ENCODE measurements at regions not wholly inside any gene's neighbourhood (a gene's known extent, or its start where the extent isn't known, plus 50 kb on each side); places are given as distances from the start of the nearest gene placed in this dataset.
"Not testable (repeated sequence)": the region's sequence is repeated elsewhere in the genome, so short reads cannot be mapped to it uniquely, and the experiment has no call there.

GRCh38 chr2:138906549-138906948 lies 126.4 kb upstream of the NXPH2 start:
- intact Hi-C loops (cut with micrococcal nuclease) = no loop called here
- Mint-ChIP-seq H3K4me3 (no peak overlapping the region), H3K36me3 (ENCODE audit: low read depth) (no peaks in the 10 kb centered on the region), H3K9me3 (peaks cover 2% of the 10 kb centered on the region), H3K27ac (no peak overlapping the region), H3K27me3 (ENCODE audit: low read depth) (no peaks in the 10 kb centered on the region), H3K4me1 (ENCODE audit: low read depth) (no peaks in the 10 kb centered on the region)
- DNase-seq = no peak
- CTCF ChIA-PET = no interaction called here

GRCh38 chr2:138902239-138902871 lies 122.2 kb upstream of the NXPH2 start:
- Mint-ChIP-seq H3K27ac (no peak overlapping the region), H3K9me3 (no peaks in the 10 kb centered on the region), H3K36me3 (ENCODE audit: low read depth) (no peaks in the 10 kb centered on the region), H3K4me3 (no peak overlapping the region), H3K27me3 (ENCODE audit: low read depth) (no peaks in the 10 kb centered on the region), H3K4me1 (ENCODE audit: low read depth) (no peaks in the 10 kb centered on the region)
- intact Hi-C loops (cut with micrococcal nuclease) = no loop called here
- no peak for DNase-seq
- CTCF ChIA-PET = no interaction called here

DNA sequence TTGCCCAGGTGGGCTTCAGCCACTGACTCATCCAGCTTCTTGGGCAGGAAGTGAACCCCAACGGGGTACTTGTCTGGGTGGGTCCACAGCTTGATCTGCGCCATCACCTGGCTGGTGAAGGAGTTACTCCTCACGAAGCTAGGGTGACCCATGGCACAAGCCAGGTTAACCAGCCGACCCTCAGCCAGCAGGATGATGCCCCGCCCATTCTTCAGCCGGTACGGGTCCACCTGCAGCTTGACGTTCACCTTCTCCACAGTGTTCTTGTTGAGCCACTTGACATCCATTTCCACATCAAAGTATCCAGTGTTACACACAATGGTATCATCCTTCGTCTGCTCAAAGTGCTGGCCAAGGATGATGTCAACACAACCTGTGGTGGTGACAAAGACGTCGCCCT lies 121.3 kb upstream of the NXPH2 start:
- no peak for DNase-seq
- intact Hi-C loops (cut with micrococcal nuclease) = no loop called here
- no peaks in the 10 kb centered on the region for H3K4me1 Mint-ChIP-seq (ENCODE audit: low read depth)
- no peaks in the 10 kb centered on the region for H3K27me3 Mint-ChIP-seq (ENCODE audit: low read depth)
- H3K36me3 Mint-ChIP-seq (ENCODE audit: low read depth) = no peaks in the 10 kb centered on the region
- H3K9me3 Mint-ChIP-seq = no peaks in the 10 kb centered on the region
- no peak overlapping the region for H3K4me3 Mint-ChIP-seq
- H3K27ac Mint-ChIP-seq = no peak overlapping the region
- CTCF ChIA-PET = no interaction called here

- intact Hi-C loops (cut with micrococcal nuclease) = no loop called here
Measured at GRCh38 chr2:138898855-138899254, 118.7 kb upstream of the NXPH2 start.

GRCh38 chr2:138897274-138897673 lies 117.1 kb upstream of the NXPH2 start:
- DNase-seq = no peak
- H3K9me3 Mint-ChIP-seq = no peaks in the 10 kb centered on the region
- H3K27me3 Mint-ChIP-seq (ENCODE audit: low read depth) = no peaks in the 10 kb centered on the region
- CTCF ChIA-PET = no interaction called here
- no peak overlapping the region for H3K27ac Mint-ChIP-seq
- H3K36me3 Mint-ChIP-seq (ENCODE audit: low read depth) = no peaks in the 10 kb centered on the region
- no peak overlapping the region for H3K4me3 Mint-ChIP-seq
- H3K4me1 Mint-ChIP-seq (ENCODE audit: low read depth) = no peaks in the 10 kb centered on the region
- intact Hi-C loops (cut with micrococcal nuclease) = no loop called here

More at GRCh38 chr2:138898855-138899254, 118.7 kb upstream of the NXPH2 start:
- Mint-ChIP-seq H3K27ac (no peak overlapping the region), H3K36me3 (ENCODE audit: low read depth) (no peaks in the 10 kb centered on the region), H3K27me3 (ENCODE audit: low read depth) (no peaks in the 10 kb centered on the region), H3K9me3 (no peaks in the 10 kb centered on the region), H3K4me1 (ENCODE audit: low read depth) (no peaks in the 10 kb centered on the region), H3K4me3 (no peak overlapping the region)
- DNase-seq = no peak
- CTCF ChIA-PET = no interaction called here

- Mint-ChIP-seq H3K27me3 (ENCODE audit: low read depth) (no peaks in the 10 kb centered on the region), H3K27ac (no peak overlapping the region), H3K4me1 (ENCODE audit: low read depth) (no peaks in the 10 kb centered on the region), H3K36me3 (ENCODE audit: low read depth) (no peaks in the 10 kb centered on the region), H3K4me3 (no peak overlapping the region), H3K9me3 (peaks cover 1% of the 10 kb centered on the region)
- intact Hi-C loops (cut with micrococcal nuclease) = no loop called here
- no peak for DNase-seq
- CTCF ChIA-PET = no interaction called here
Measured at GRCh38 chr2:138893746-138894145, 113.6 kb upstream of the NXPH2 start.

DNA sequence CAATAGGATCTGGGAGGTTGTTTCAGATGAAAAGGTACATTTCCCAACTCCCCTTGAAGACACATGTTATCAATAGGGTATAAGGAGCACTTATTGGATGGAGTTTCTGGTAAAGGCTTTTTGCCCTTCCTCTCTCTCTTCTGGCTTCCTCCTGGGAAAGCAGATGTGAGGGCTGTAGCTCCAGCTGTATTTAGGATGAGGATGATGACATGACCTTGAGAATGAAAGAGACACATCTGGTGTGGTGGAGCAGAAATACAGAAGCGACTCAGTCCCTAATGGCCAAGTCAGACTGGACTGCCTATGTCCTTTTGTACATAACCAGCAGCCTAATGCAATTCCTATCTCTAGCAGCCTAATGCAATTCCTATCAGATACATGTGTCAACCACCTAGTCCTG lies 100.9 kb upstream of the NXPH2 start:
- no peaks in the 10 kb centered on the region for H3K4me1 Mint-ChIP-seq (ENCODE audit: low read depth)
- H3K27me3 Mint-ChIP-seq (ENCODE audit: low read depth) = peaks cover 3% of the 10 kb centered on the region
- no peak for DNase-seq
- no peak overlapping the region for H3K27ac Mint-ChIP-seq
- intact Hi-C loops (cut with micrococcal nuclease) = no loop called here
- no peaks in the 10 kb centered on the region for H3K36me3 Mint-ChIP-seq (ENCODE audit: low read depth)
- no peak overlapping the region for H3K4me3 Mint-ChIP-seq
- CTCF ChIA-PET = no interaction called here
- no peaks in the 10 kb centered on the region for H3K9me3 Mint-ChIP-seq

DNA sequence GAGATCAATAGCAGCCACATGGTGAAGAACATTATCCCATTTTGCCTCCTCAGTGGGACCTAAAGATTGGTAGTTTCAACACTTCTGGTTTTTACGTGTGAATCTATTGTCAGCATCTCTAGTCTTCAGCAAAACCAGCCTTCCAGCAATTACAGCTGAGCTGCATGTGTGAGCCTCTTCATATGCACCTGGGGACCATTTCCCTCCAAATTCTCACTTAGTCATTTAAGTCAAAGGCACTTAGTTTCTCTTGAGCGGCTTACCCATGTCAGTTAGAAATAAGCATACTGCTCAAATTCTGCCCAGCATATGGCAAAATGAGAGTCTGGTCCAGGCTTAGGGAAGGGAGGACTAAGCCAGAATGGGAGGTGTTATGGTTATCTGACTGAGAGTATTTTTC lies 99.7 kb upstream of the NXPH2 start:
- no peaks in the 10 kb centered on the region for H3K36me3 Mint-ChIP-seq (ENCODE audit: low read depth)
- DNase-seq = no peak
- CTCF ChIA-PET = no interaction called here
- intact Hi-C loops (cut with micrococcal nuclease) = no loop called here
- H3K9me3 Mint-ChIP-seq = peaks cover 3% of the 10 kb centered on the region
- no peak overlapping the region for H3K4me3 Mint-ChIP-seq
- H3K27me3 Mint-ChIP-seq (ENCODE audit: low read depth) = peaks cover 3% of the 10 kb centered on the region
- H3K4me1 Mint-ChIP-seq (ENCODE audit: low read depth) = no peaks in the 10 kb centered on the region
- H3K27ac Mint-ChIP-seq = no peak overlapping the region

DNA sequence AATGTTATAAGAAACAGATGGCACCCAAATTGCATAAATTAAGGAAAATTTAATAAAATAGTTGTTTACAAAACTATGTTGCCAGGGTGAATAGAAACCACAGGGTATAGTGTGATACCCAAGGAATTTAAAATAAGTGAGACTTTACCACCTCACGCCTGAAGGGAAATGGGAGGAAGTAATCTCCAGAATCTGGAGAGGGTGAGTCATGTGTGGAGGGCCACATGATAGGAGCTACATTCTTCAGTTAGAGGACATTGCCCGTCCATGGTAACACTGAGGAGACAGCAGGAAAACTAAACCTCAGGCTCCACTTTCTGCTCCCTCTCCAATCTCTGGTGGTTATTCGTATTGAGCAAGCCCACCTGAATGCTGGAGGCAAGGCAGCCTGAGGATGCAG lies 97.2 kb upstream of the NXPH2 start:
- peaks cover 3% of the 10 kb centered on the region for H3K27me3 Mint-ChIP-seq (ENCODE audit: low read depth)
- no peak for DNase-seq
- intact Hi-C loops (cut with micrococcal nuclease) = no loop called here
- H3K4me1 Mint-ChIP-seq (ENCODE audit: low read depth) = no peaks in the 10 kb centered on the region
- CTCF ChIA-PET = no interaction called here
- no peak overlapping the region for H3K4me3 Mint-ChIP-seq
- no peaks in the 10 kb centered on the region for H3K36me3 Mint-ChIP-seq (ENCODE audit: low read depth)
- peaks cover 3% of the 10 kb centered on the region for H3K9me3 Mint-ChIP-seq
- no peak overlapping the region for H3K27ac Mint-ChIP-seq

- H3K36me3 Mint-ChIP-seq (ENCODE audit: low read depth) = no peaks in the 10 kb centered on the region
- peaks cover 3% of the 10 kb centered on the region for H3K9me3 Mint-ChIP-seq
- H3K27ac Mint-ChIP-seq = no peak overlapping the region
- no peaks in the 10 kb centered on the region for H3K4me1 Mint-ChIP-seq (ENCODE audit: low read depth)
- CTCF ChIA-PET = no interaction called here
- intact Hi-C loops (cut with micrococcal nuclease) = no loop called here
- H3K4me3 Mint-ChIP-seq = no peak overlapping the region
- no peak for DNase-seq
- H3K27me3 Mint-ChIP-seq (ENCODE audit: low read depth) = peaks cover 3% of the 10 kb centered on the region
Measured at GRCh38 chr2:138874251-138874650, 94.1 kb upstream of the NXPH2 start.

DNA sequence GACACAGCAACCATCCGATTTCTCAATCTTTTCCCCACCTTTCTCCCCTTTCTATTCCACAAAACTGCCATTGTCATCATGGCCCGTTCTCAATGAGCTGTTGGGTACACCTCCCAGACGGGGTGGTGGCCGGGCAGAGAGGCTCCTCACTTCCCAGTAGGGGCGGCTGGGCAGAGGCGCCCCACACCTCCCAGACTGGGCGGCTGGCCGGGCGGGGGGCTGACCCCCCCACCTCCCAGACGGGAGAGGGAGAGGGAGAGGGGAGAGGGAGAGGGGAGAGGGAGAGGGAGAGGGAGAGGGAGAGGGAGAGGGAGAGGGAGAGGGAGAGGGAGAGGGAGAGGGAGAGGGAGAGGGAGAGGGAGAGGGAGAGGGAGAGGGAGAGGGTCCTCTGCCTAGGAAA lies 91.9 kb upstream of the NXPH2 start:
- H3K27ac Mint-ChIP-seq; DNase-seq; CTCF ChIA-PET; intact Hi-C loops (cut with micrococcal nuclease); H3K4me1 Mint-ChIP-seq (ENCODE audit: low read depth); H3K27me3 Mint-ChIP-seq (ENCODE audit: low read depth); H3K4me3 Mint-ChIP-seq; H3K9me3 Mint-ChIP-seq; H3K36me3 Mint-ChIP-seq (ENCODE audit: low read depth): not testable (repeated sequence)

GRCh38 chr2:138871312-138871711 lies 91.1 kb upstream of the NXPH2 start:
- intact Hi-C loops (cut with micrococcal nuclease) = no loop called here
- no peak overlapping the region for H3K4me3 Mint-ChIP-seq
- H3K9me3 Mint-ChIP-seq = peaks cover 3% of the 10 kb centered on the region

DNA sequence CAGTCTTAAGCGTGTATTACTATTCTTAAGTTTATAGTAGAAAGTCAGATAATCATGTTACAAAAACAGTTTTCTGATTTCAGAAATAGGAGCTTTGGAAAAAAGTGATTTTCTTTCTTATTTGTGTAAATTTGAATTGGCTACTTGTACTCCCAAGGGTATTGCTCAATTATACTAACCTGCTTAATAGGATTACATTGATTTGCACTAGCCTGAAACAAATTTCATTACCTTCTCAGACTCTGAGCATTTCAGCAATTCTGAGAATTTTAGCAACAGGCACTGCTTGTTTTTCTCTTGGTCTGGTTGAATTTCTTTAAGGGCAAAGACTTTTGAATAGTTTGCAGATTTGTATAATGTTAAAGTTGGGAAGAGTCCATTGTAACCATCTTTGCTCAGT lies 87.2 kb upstream of the NXPH2 start:
- DNase-seq = no peak
- CTCF ChIA-PET = no interaction called here
- Mint-ChIP-seq H3K4me1 (ENCODE audit: low read depth) (no peaks in the 10 kb centered on the region), H3K9me3 (no peaks in the 10 kb centered on the region), H3K27ac (no peak overlapping the region), H3K4me3 (no peak overlapping the region), H3K36me3 (ENCODE audit: low read depth) (no peaks in the 10 kb centered on the region), H3K27me3 (ENCODE audit: low read depth) (no peaks in the 10 kb centered on the region)
- intact Hi-C loops (cut with micrococcal nuclease) = no loop called here

More at GRCh38 chr2:138871312-138871711, 91.1 kb upstream of the NXPH2 start:
- Mint-ChIP-seq H3K27me3 (ENCODE audit: low read depth) (no peaks in the 10 kb centered on the region), H3K4me1 (ENCODE audit: low read depth) (no peaks in the 10 kb centered on the region), H3K27ac (no peak overlapping the region), H3K36me3 (ENCODE audit: low read depth) (no peaks in the 10 kb centered on the region)
- DNase-seq = no peak
- CTCF ChIA-PET = no interaction called here

DNA sequence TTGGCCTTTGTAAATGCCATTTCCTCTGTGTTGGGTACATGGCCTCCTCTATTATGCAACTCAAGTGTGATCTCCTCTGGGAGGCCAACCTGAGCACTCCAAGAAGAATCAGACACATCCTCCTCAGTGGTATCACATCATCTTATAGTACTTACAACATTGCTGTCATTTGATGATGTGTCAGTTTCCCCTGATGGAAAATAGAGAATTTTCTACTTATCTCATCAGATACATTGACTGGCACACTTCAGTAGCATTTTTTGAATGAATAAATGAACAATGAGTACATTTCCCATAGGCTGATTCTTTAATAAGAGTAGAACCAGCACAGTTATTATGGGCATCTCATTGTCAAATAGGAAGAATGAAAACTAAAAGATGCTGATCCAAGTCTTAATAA lies 86.6 kb upstream of the NXPH2 start:
- no peak overlapping the region for H3K27ac Mint-ChIP-seq
- no peak overlapping the region for H3K4me3 Mint-ChIP-seq
- no peaks in the 10 kb centered on the region for H3K9me3 Mint-ChIP-seq
- no peaks in the 10 kb centered on the region for H3K36me3 Mint-ChIP-seq (ENCODE audit: low read depth)
- intact Hi-C loops (cut with micrococcal nuclease) = no loop called here
- no peaks in the 10 kb centered on the region for H3K27me3 Mint-ChIP-seq (ENCODE audit: low read depth)
- CTCF ChIA-PET = no interaction called here
- no peak for DNase-seq
- no peaks in the 10 kb centered on the region for H3K4me1 Mint-ChIP-seq (ENCODE audit: low read depth)
